NCI-H146 (cell line): ENCODE measurements at regions not wholly inside any gene's neighbourhood (a gene's known extent, or its start where the extent isn't known, plus 50 kb on each side); places are given as distances from the start of the nearest gene placed in this dataset.

Source experiments
- DNase-seq: peaks from one replicate; lab custom pipeline; 2025; lab: John Stamatoyannopoulos, UW

- DNase-seq = no peak
Observed at GRCh38 chr9:68648164-68648563, 56.9 kb upstream of the PIP5K1B start.

- DNase-seq = no peak
Observed at GRCh38 chr9:68648971-68649370, 56.1 kb upstream of the PIP5K1B start.

GRCh38 chr9:68651280-68651893 lies 53.7 kb upstream of the PIP5K1B start:
- DNase-seq = no peak

DNA sequence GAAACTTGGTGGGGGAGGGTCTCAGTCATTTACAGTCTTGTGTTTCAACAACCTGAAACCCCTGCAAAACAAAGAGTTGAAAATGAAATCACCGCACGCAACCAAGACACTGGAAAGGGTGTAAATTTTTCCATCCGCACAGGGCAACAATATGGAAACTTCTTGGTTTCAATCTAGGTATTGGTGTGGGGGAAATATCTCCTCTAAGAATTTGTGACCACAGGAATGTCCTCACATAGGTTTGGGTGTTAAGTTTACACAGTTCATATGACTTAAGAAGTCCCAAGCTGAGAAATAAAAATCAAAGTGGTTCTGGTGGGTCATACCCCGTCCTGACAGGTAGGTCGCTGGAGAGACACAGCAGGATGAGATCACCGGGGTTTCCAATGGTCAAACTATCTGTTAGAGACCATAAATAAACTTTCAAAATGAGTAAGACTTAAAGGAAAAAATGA lies 51.9 kb upstream of the PIP5K1B start:
- DNase-seq = no peak

DNA sequence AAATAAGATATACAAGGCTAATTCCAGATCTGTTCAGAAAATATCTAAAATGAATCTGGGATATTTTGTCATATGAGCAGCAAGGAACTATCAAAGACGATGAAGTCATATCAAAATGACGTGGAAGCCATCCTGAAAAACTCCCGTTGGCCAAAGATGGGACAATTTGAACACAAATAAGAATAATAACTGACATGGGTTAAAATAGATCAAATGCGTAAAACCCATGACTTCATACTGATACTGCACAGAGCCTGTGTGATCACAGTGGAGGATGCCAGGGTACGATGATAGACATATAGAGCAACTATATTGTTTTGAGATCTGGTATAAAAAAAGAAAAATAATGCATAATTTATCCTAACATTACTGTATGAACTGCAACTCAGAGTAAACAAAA lies 51.0 kb upstream of the PIP5K1B start:
- no peak for DNase-seq
